Lung microvascular endothelial cell (primary cell): ENCODE measurements at regions not wholly inside any gene's neighbourhood (a gene's known extent, or its start where the extent isn't known, plus 50 kb on each side); places are given as distances from the start of the nearest gene placed in this dataset.
A peak's percentile ranks its signal among the peaks of the same experiment; 100 is the strongest.

Source experiments
- DNase-seq, 2 donors: peaks; one replicate each; pipeline versions ENCODE4 v3.0.0 to v3.0.0-alpha.2; 2010; ENCODE audit warnings: low read depth in 2 of 2

DNA sequence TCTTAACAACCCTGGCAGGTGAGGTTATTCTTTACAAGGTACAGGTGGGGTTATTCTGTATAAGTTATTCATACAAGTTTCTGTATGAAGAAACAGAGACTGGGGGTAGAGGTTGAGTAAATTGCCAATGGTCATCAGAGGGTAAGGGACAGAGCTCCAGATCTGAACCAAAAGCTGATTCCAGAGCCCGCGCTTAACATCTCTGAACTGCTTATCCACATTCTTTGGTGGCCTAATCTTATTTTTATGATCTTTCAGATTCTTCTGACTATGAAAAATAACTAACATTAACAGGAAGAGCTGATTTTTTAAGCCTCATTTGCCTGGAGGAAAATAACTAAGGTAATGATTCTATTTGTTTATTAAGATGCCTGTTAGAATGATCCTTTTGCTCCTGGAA lies 63.9 kb upstream of the BARHL2 start:
- DNase-seq = no peak

DNA sequence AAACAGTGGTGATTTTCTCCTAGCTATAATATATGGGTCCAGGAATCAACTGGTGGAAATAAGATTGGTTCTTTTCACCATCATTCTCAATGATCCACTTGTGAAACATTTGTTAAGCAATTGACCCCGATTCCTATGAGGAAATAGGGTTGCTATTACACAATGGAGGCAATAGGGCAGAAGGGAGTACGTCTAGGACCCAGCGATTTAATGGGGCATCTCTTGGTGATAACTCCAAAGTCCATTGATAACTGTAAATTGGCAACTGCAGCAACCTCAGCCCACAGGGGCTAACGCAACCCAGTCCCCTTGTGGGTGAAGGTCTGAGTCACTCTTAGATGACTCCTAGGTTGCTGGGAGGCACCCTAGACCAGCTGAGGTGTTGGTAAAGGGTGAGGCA lies 62.5 kb upstream of the BARHL2 start:
- no peak for DNase-seq

DNA sequence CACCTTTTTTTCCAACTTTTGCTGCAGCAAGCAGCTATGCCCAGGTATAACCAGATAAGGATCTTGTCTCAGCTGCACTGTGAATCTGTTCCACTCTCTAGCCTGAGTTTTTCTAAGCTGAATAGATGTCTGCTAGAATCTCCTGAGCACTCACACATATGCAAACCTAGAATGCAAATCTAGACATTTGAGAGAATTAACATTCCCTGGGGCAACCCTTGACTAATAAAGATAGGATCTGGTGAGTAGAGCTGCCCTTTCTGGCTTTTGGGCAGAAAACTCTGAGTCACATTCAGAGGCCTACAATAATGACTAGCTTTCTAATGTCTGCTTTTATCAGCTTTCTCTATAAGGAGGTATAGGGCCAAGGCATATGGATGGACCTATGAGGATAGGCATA lies 61.4 kb upstream of the BARHL2 start:
- DNase-seq = no peak

DNA sequence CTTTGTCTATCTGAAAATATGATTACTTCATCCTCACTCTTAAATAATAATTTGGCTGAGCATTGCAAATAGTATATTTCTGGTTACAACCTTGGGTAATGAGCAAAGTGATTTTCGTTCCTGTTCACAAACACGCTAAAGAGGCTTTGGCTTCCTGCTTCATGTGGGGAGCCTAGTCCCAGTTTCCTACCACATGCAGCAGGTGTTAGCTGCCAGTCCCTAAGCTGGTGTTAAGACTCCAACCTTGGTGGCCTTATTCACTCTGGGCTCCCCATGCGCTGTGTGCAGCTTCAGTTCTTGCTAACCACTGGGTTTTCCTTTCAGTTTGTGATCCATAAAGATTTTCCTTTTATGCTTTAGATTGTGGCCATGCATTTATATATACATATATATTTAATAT lies 56.7 kb upstream of the BARHL2 start:
- no peak for DNase-seq

DNA sequence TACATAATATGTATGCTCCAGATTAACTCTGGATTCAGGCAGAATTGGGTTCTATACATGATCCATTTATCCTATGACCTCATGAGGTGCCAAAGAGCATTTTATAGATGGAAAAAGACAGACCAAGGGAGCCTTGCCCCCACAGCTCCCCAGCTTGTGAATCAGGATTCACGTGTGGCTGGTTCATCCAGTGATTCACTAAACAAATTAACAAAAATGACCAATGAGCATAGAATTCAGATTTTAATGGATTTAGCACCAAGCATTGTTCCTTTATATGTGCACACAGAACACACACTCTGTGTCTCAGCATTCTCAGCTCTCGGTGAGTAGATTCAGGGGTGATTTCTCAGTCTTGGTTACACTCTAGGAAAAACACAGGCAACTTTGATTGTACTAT lies 51.7 kb upstream of the BARHL2 start:
- no peak for DNase-seq

DNA sequence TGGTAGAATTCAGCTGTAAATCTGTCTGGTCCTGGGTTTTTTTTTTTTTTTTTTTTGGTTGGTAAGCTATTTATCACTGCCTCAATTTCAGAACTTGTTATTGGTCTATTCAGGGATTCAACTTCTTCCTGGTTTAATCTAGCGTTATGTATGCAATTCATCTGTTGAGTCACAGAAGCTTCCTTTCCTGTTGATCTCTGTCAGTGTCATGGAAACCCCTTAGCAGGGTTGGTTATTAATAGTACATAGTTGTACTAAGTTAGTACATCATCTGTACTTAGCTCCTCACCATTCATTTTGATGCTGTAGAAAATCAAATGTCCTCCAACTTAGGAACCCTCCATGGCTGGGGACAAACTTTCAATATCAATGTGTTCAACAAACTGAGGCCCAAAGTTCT lies 51.0 kb upstream of the BARHL2 start:
- DNase-seq = peak; percentile 2 to 17
